HEK293 (cell line): ENCODE measurements at regions not wholly inside any gene's neighbourhood (a gene's known extent, or its start where the extent isn't known, plus 50 kb on each side); places are given as distances from the start of the nearest gene placed in this dataset.

Experiments
- CTCF ChIA-PET: fragments of 350-600 bp; formaldehyde crosslinking; extraction: SDS; loops from one replicate; lab custom pipeline; 2021; ENCODE audit warnings: antibody characterized with exemption; lab: Yijun Ruan, JAX
- POLR2A ChIA-PET: fragments of 300-600 bp; formaldehyde crosslinking; extraction: SDS; loops from one replicate; lab custom pipeline; 2020; ENCODE audit warnings: antibody characterized with exemption, inconsistent platforms; lab: Yijun Ruan, JAX
- H3K27ac ChIP-seq: fragments of 200-500 bp; sonication (Bioruptor generic); 2 replicates; pipeline ENCODE4 v1.5.1; 2014; ENCODE audit warnings: low read depth, low read length, control low read depth, inconsistent platforms; ENCODE audit errors: extremely low read depth
- H3K36me3 ChIP-seq, 2 experiments: fragments of 200-500 bp in 1 of 2; sonication (Bioruptor generic) in 1 of 2; 1 replicate in 1 of 2; 2 replicates in 1 of 2; pipeline ENCODE4 v1.5.1; 2014 to 2017; ENCODE audit warnings: inconsistent platforms in 2 of 2, low read length in 2 of 2; ENCODE audit not compliant: control insufficient read depth in 2 of 2, insufficient read depth in 1 of 2
- H3K4me1 ChIP-seq: fragments of 200-500 bp; sonication (Bioruptor generic); 2 replicates; pipeline ENCODE4 v1.5.1; 2014; ENCODE audit warnings: mild to moderate bottlenecking, low read length, inconsistent platforms; ENCODE audit not compliant: control insufficient read depth, insufficient read depth
- H3K4me3 ChIP-seq: 2 replicates; pipeline ENCODE4 v1.5.1; 2011; ENCODE audit warnings: low read depth, mild to moderate bottlenecking, control low read depth, low read length, moderate library complexity
- H3K9me3 ChIP-seq: fragments of 200-500 bp; sonication (Bioruptor generic); 2 replicates; pipeline ENCODE4 v1.5.1; 2014; ENCODE audit warnings: low read depth, low read length, inconsistent platforms; ENCODE audit not compliant: control insufficient read depth, insufficient read depth
- EGR2 ChIP-seq: fragments of 450-650 bp; formaldehyde crosslinking; IDR thresholded peaks from 2 replicates; pipeline ENCODE4 v1.5.1; 2016; ENCODE audit warnings: low read depth, missing biosample characterization, missing genetic modification characterization
- SP3 ChIP-seq: fragments of 450-650 bp; formaldehyde crosslinking; IDR thresholded peaks from 2 replicates; pipeline ENCODE4 v1.5.1; 2016; ENCODE audit warnings: missing biosample characterization, missing genetic modification characterization
- TCF7L2 ChIP-seq: IDR thresholded peaks from 2 replicates; pipeline ENCODE4 v1.6.1; 2011; ENCODE audit warnings: low read depth, mild to moderate bottlenecking, inconsistent platforms, low read length, moderate library complexity, borderline replicate concordance
- TRIM28 ChIP-seq: IDR thresholded peaks from 2 replicates; pipeline ENCODE4 v1.6.1; 2011; ENCODE audit warnings: low read length, control low read depth, borderline replicate concordance
- ZNF132 ChIP-seq: fragments of 450-650 bp; formaldehyde crosslinking; IDR thresholded peaks from 2 replicates; pipeline ENCODE4 v1.5.1; 2017; ENCODE audit warnings: missing biosample characterization, missing genetic modification characterization, borderline replicate concordance
- ZNF37A ChIP-seq: fragments of 450-650 bp; IDR thresholded peaks from 2 replicates; pipeline ENCODE4 v1.5.1; 2018; ENCODE audit warnings: missing biosample characterization, missing genetic modification characterization
- ZNF529 ChIP-seq: fragments of 450-650 bp; formaldehyde crosslinking; IDR thresholded peaks from 2 replicates; pipeline ENCODE4 v1.5.1; 2017; ENCODE audit warnings: missing genetic modification characterization, missing biosample characterization; ENCODE audit not compliant: insufficient replicate concordance
- ZNF626 ChIP-seq: fragments of 450-650 bp; sonication (Bioruptor Pico); formaldehyde crosslinking; IDR thresholded peaks from 2 replicates; pipeline ENCODE4 v1.5.1; 2018; ENCODE audit warnings: missing biosample characterization, missing genetic modification characterization, inconsistent platforms
- ZNF664 ChIP-seq: fragments of 450-650 bp; formaldehyde crosslinking; IDR thresholded peaks from 2 replicates; pipeline ENCODE4 v1.5.1; 2016; ENCODE audit warnings: missing biosample characterization, missing genetic modification characterization
- ZNF785 ChIP-seq: fragments of 450-650 bp; formaldehyde crosslinking; IDR thresholded peaks from 2 replicates; pipeline ENCODE4 v1.5.1; 2016; ENCODE audit warnings: missing biosample characterization, missing genetic modification characterization
- ZNF791 ChIP-seq: fragments of 450-650 bp; formaldehyde crosslinking; IDR thresholded peaks from 2 replicates; pipeline ENCODE4 v1.5.1; 2016; ENCODE audit warnings: missing biosample characterization, missing genetic modification characterization
- TF ChIP-seq, protein P1 (sequence below): fragments of 450-650 bp; formaldehyde crosslinking; IDR thresholded peaks from 2 replicates; pipeline ENCODE4 v1.5.1; 2017; ENCODE audit warnings: missing biosample characterization, missing genetic modification characterization
- TF ChIP-seq, protein P2 (sequence below): fragments of 450-650 bp; formaldehyde crosslinking; IDR thresholded peaks from 2 replicates; pipeline ENCODE4 v1.5.1; 2016; ENCODE audit warnings: missing biosample characterization, missing genetic modification characterization
- TF ChIP-seq, protein P3 (sequence below): fragments of 450-650 bp; IDR thresholded peaks from 2 replicates; pipeline ENCODE4 v1.5.1; 2018; ENCODE audit warnings: missing biosample characterization, missing genetic modification characterization
- TF ChIP-seq, protein P4 (sequence below): fragments of 450-650 bp; formaldehyde crosslinking; IDR thresholded peaks from 2 replicates; pipeline ENCODE4 v1.5.1; 2016; ENCODE audit warnings: missing biosample characterization, missing genetic modification characterization

DNA sequence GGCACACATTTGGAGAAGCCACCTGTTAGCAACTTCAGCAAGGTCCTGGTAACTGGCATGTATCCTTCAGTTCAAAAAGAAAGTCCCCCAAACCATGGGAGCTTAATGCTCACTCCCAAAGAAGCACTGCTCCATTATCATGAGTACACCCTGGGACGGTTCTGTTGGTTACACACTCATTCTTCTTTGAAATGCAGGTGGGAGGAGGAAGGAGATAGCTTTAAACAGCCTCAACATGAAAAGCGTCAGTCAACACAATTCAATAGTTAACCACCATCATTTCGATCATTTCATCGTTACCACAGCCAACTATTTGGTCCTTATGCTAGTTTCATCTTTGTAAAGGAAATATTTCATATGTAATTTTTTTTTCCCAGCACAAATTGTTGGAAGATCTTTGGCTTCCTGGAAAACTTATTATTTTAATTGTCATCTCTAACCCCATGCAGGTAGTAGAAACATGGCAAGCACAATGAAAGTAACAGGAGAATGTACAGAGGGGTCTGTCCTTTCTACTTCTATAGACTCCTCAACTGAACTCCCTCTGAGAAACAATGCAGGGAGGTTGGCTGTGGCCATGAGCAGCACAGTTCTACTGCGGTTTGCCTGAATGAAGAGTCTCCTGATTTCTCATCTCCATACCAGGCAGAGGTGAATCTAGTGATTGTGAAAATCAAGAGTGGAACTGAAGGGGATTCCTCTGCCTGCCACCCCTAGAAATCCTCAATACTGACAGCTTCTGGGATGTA, 196.4 kb upstream of the FOXN3 start (continued):
- TF ChIP-seq ZNF626 (tag by site-specific recombination) (no peak), SP3 (no peak), ZNF664 (no peak), ZNF37A (tag by site-specific recombination) (no peak), ZNF529 (tag by site-specific recombination) (no peak), TCF7L2 (no peak), EGR2 (tag by site-specific recombination) (no peak), TRIM28 (no peak), ZNF785 (tag by site-specific recombination) (no peak)
- TF ChIP-seq, protein P1, sequence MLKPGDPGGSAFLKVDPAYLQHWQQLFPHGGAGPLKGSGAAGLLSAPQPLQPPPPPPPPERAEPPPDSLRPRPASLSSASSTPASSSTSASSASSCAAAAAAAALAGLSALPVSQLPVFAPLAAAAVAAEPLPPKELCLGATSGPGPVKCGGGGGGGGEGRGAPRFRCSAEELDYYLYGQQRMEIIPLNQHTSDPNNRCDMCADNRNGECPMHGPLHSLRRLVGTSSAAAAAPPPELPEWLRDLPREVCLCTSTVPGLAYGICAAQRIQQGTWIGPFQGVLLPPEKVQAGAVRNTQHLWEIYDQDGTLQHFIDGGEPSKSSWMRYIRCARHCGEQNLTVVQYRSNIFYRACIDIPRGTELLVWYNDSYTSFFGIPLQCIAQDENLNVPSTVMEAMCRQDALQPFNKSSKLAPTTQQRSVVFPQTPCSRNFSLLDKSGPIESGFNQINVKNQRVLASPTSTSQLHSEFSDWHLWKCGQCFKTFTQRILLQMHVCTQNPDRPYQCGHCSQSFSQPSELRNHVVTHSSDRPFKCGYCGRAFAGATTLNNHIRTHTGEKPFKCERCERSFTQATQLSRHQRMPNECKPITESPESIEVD, result no peak
- TF ChIP-seq, protein P2, sequence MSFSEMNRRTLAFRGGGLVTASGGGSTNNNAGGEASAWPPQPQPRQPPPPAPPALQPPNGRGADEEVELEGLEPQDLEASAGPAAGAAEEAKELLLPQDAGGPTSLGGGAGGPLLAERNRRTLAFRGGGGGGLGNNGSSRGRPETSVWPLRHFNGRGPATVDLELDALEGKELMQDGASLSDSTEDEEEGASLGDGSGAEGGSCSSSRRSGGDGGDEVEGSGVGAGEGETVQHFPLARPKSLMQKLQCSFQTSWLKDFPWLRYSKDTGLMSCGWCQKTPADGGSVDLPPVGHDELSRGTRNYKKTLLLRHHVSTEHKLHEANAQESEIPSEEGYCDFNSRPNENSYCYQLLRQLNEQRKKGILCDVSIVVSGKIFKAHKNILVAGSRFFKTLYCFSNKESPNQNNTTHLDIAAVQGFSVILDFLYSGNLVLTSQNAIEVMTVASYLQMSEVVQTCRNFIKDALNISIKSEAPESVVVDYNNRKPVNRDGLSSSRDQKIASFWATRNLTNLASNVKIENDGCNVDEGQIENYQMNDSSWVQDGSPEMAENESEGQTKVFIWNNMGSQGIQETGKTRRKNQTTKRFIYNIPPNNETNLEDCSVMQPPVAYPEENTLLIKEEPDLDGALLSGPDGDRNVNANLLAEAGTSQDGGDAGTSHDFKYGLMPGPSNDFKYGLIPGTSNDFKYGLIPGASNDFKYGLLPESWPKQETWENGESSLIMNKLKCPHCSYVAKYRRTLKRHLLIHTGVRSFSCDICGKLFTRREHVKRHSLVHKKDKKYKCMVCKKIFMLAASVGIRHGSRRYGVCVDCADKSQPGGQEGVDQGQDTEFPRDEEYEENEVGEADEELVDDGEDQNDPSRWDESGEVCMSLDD (tag by site-specific recombination), result no peak
- TF ChIP-seq, protein P3, sequence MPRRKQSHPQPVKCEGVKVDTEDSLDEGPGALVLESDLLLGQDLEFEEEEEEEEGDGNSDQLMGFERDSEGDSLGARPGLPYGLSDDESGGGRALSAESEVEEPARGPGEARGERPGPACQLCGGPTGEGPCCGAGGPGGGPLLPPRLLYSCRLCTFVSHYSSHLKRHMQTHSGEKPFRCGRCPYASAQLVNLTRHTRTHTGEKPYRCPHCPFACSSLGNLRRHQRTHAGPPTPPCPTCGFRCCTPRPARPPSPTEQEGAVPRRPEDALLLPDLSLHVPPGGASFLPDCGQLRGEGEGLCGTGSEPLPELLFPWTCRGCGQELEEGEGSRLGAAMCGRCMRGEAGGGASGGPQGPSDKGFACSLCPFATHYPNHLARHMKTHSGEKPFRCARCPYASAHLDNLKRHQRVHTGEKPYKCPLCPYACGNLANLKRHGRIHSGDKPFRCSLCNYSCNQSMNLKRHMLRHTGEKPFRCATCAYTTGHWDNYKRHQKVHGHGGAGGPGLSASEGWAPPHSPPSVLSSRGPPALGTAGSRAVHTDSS (tag by site-specific recombination), result no peak

DNA sequence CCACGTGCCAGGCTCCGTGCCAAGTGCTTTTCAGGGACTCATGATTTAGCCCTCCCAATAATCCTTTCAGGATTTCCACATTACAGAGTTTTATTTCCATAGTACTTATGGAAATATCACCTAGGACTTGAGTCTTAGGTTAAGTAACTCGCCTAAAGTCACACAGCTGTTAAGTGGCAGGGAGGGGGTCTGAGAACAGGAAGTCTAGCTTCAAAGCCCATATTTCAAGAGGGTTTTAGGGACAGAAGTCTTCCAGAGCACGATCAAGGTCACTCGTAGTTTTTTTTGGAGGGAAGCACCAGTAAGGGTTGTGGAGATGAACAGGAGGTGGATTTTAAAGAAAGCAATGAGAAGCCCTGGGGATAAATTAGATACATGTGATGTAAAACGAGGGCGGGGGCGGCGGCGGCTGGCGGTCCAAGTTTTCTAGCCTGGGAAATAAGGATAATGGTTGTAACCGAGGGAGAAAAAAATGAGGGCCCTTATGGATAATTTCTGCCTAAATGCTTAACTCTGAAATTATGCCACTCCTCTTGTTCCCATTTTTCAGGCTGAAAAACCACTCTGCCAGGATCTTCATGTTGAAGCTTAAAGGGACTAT, 192.6 kb upstream of the FOXN3 start:
- TF ChIP-seq, protein P4, sequence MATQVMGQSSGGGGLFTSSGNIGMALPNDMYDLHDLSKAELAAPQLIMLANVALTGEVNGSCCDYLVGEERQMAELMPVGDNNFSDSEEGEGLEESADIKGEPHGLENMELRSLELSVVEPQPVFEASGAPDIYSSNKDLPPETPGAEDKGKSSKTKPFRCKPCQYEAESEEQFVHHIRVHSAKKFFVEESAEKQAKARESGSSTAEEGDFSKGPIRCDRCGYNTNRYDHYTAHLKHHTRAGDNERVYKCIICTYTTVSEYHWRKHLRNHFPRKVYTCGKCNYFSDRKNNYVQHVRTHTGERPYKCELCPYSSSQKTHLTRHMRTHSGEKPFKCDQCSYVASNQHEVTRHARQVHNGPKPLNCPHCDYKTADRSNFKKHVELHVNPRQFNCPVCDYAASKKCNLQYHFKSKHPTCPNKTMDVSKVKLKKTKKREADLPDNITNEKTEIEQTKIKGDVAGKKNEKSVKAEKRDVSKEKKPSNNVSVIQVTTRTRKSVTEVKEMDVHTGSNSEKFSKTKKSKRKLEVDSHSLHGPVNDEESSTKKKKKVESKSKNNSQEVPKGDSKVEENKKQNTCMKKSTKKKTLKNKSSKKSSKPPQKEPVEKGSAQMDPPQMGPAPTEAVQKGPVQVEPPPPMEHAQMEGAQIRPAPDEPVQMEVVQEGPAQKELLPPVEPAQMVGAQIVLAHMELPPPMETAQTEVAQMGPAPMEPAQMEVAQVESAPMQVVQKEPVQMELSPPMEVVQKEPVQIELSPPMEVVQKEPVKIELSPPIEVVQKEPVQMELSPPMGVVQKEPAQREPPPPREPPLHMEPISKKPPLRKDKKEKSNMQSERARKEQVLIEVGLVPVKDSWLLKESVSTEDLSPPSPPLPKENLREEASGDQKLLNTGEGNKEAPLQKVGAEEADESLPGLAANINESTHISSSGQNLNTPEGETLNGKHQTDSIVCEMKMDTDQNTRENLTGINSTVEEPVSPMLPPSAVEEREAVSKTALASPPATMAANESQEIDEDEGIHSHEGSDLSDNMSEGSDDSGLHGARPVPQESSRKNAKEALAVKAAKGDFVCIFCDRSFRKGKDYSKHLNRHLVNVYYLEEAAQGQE, result no peak
- TF ChIP-seq ZNF132 (tag by site-specific recombination) (no peak), ZNF791 (tag by site-specific recombination) (no peak), SP3 (no peak)
- TF ChIP-seq, all 188 proteins: peak for 0
- ChIA-PET CTCF (no interaction called here), POLR2A (no interaction called here)
- no peak overlapping the region for H3K4me3 ChIP-seq
- no peaks in the 10 kb centered on the region for H3K4me1 ChIP-seq
- H3K36me3 ChIP-seq, result no peaks in the 10 kb centered on the region; a peak in 1 of 3 replicates
- no peaks in the 10 kb centered on the region for H3K9me3 ChIP-seq
- H3K27ac ChIP-seq, result no peak overlapping the region
